Mesothelial cell of epicardium (in vitro differentiated cells): ENCODE measurements at regions not wholly inside any gene's neighbourhood (a gene's known extent, or its start where the extent isn't known, plus 50 kb on each side); places are given as distances from the start of the nearest gene placed in this dataset.

Experiments used
- DNase-seq, 2 experiments: peaks; one replicate each; pipeline ENCODE4 v3.0.0; 2021; ENCODE audit warnings: low spot score in 2 of 2; ENCODE audit not compliant: unreplicated experiment in 2 of 2
- H3K27ac Mint-ChIP-seq: 2 replicates; pipeline ENCODE4 v1.8.0; 2021; ENCODE audit warnings: mixed read lengths
- H3K27me3 Mint-ChIP-seq: 2 replicates; pipeline ENCODE4 v1.8.0; 2021; ENCODE audit warnings: low read depth, mixed read lengths
- H3K36me3 Mint-ChIP-seq: 2 replicates; pipeline ENCODE4 v1.8.0; 2021; ENCODE audit warnings: mixed read lengths
- H3K4me1 Mint-ChIP-seq: 2 replicates; pipeline ENCODE4 v1.8.0; 2021; ENCODE audit warnings: mixed read lengths
- H3K4me3 Mint-ChIP-seq: 2 replicates; pipeline ENCODE4 v1.8.0; 2021; ENCODE audit warnings: mild to moderate bottlenecking, moderate library complexity, mixed read lengths
- H3K9me3 Mint-ChIP-seq: 2 replicates; pipeline ENCODE4 v1.8.0; 2021; ENCODE audit warnings: mixed read lengths
- CTCF ChIP-seq: fragments of 200-600 bp; sonication (generic); IDR thresholded peaks from one replicate; pipeline ENCODE4 v1.5.0; 2021; ENCODE audit warnings: antibody characterized with exemption; ENCODE audit not compliant: unreplicated experiment

GRCh38 chr5:1681955-1682354 is 117.7 kb downstream of the MRPL36 start:
- Mint-ChIP-seq H3K9me3 (peaks cover 38% of the 10 kb centered on the region), H3K4me1 (peaks cover 8% of the 10 kb centered on the region), H3K27me3 (peaks cover 19% of the 10 kb centered on the region), H3K4me3 (no peak overlapping the region), H3K36me3 (no peaks in the 10 kb centered on the region), H3K27ac (no peak overlapping the region)
- DNase-seq, result no peak
- TF ChIP-seq CTCF, result no peak

DNA sequence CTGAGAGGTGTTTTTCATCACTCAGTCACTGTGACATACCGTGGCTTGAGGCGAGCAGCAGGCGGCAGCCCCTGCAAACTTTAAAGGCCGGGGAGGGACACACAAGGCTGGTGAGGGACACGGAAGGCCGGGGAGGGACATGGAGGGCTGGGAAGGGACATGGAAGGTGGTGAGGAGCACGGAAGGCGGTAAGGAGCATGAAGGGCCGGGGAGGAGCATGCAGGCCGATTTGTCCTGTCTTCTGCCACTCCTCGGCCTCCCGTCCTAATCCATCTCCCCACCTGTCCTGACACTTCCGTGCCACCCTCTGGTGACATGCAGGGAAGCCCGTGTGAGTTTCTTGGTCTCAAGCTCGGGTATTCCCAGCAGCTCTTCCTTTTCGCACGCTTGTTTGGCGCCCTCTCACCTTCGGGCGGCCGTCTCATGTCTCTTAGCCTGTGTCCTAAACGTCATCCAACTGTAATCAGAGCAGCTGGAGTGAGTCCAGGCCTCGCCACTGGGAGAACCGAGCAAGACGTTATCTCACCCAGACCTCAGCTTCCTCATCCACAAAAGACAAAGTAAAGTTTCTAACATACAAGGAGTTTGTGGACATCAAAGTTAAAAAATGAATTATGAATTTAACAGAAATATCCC is 126.5 kb downstream of the MRPL36 start:
- DNase-seq, result no peak
- H3K27me3 Mint-ChIP-seq, result peaks cover 66% of the 10 kb centered on the region

GRCh38 chr5:1672396-1672795 is 127.2 kb downstream of the MRPL36 start:
- H3K27ac Mint-ChIP-seq, result no peak overlapping the region
- peaks cover 2% of the 10 kb centered on the region for H3K4me1 Mint-ChIP-seq
- H3K4me3 Mint-ChIP-seq, result no peak overlapping the region
- TF ChIP-seq CTCF, result no peak
- H3K27me3 Mint-ChIP-seq, result peaks cover 71% of the 10 kb centered on the region
- no peak for DNase-seq
- H3K36me3 Mint-ChIP-seq, result no peaks in the 10 kb centered on the region
- peaks cover 16% of the 10 kb centered on the region for H3K9me3 Mint-ChIP-seq

More for the DNA sequence above, 126.5 kb downstream of the MRPL36 start:
- H3K4me1 Mint-ChIP-seq, result peaks cover under 1% of the 10 kb centered on the region
- peaks cover 21% of the 10 kb centered on the region for H3K9me3 Mint-ChIP-seq
- no peak overlapping the region for H3K4me3 Mint-ChIP-seq
- no peaks in the 10 kb centered on the region for H3K36me3 Mint-ChIP-seq
- no peak for TF ChIP-seq CTCF
- no peak overlapping the region for H3K27ac Mint-ChIP-seq

DNA sequence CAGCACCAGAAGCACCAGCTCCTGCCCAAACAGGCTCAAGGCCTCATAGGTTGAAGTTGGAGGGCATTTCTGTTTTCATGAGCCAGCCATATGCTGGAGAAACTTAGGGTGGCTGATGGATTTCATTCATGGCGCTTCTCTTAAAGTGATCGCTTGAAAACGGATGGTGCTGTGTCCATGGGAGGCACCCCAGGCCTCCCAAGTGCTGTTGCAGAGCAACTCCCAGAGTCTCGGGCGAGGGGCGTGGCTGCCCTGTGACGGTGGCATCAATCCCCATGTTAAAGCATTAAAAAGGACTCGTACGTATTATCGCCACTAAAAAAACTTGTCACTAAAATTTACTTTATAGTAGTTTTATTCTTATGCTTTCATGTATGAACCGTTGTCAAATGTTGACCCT is 128.3 kb downstream of the MRPL36 start:
- Mint-ChIP-seq H3K9me3 (peaks cover 8% of the 10 kb centered on the region), H3K4me1 (peaks cover 6% of the 10 kb centered on the region), H3K27me3 (peaks cover 71% of the 10 kb centered on the region), H3K4me3 (no peak overlapping the region), H3K36me3 (no peaks in the 10 kb centered on the region), H3K27ac (no peak overlapping the region)
- TF ChIP-seq CTCF, result no peak
- no peak for DNase-seq

GRCh38 chr5:1670351-1670750 is 129.3 kb downstream of the MRPL36 start:
- peaks cover 81% of the 10 kb centered on the region for H3K27me3 Mint-ChIP-seq
- no peak for DNase-seq
- H3K4me3 Mint-ChIP-seq, result no peak overlapping the region
- no peak overlapping the region for H3K27ac Mint-ChIP-seq
- TF ChIP-seq CTCF, result no peak
- H3K4me1 Mint-ChIP-seq, result peaks cover 6% of the 10 kb centered on the region
- peaks cover 6% of the 10 kb centered on the region for H3K9me3 Mint-ChIP-seq
- no peaks in the 10 kb centered on the region for H3K36me3 Mint-ChIP-seq
